ENCODE measurements at regions not wholly inside any gene's neighbourhood (a gene's known extent, or its start where the extent isn't known, plus 50 kb on each side); places are given as distances from the start of the nearest gene placed in this dataset.

GRCh38 chr7:68109299-68109698 lies 1112.7 kb downstream of the TYW1 start:
- TF ChIP-seq CTCF (IDR thresholded peaks at IDR 0.05 in 4 of 5, conservative IDR thresholded peaks at IDR 0.05 in 1 of 5) (no peak), POLR2A (IDR thresholded peaks at IDR 0.05) (no peak)

Data from gastrocnemius medialis (tissue), 4 donors.